DMS79 treated with DMSO at 0.1 percent for 48 hours (cell line): ENCODE measurements at regions not wholly inside any gene's neighbourhood (a gene's known extent, or its start where the extent isn't known, plus 50 kb on each side); places are given as distances from the start of the nearest gene placed in this dataset.
"Not testable (repeated sequence)": the region's sequence is repeated elsewhere in the genome, so short reads cannot be mapped to it uniquely, and the experiment has no call there.

Source experiments
- DNase-seq: peaks from one replicate; lab custom pipeline; 2025; lab: John Stamatoyannopoulos, UW

GRCh38 chr3:150247441-150247840 is 160.7 kb upstream of the TSC22D2 start:
- DNase-seq, result no peak

GRCh38 chr3:150243466-150243865 is 164.6 kb upstream of the TSC22D2 start:
- no peak for DNase-seq

- DNase-seq, result no peak
These were observed 165.7 kb upstream of the TSC22D2 start for GRCh38 chr3:150242220-150242936.

GRCh38 chr3:150240891-150241290 is 167.2 kb upstream of the TSC22D2 start:
- DNase-seq, result no peak

- no peak for DNase-seq
These were observed 168.3 kb upstream of the TSC22D2 start for GRCh38 chr3:150239766-150240165.

- peak; percentile 36 for DNase-seq
These were observed 169.0 kb upstream of the TSC22D2 start for GRCh38 chr3:150238995-150239619.

GRCh38 chr3:150238048-150238802 is 169.9 kb upstream of the TSC22D2 start:
- peak; percentile 13 for DNase-seq

GRCh38 chr3:150237490-150237889 is 170.6 kb upstream of the TSC22D2 start:
- no peak for DNase-seq

GRCh38 chr3:150236316-150237082 is 171.6 kb upstream of the TSC22D2 start:
- no peak for DNase-seq

- DNase-seq, result no peak
These were observed 172.3 kb upstream of the TSC22D2 start for GRCh38 chr3:150235799-150236198.

GRCh38 chr3:150232992-150233451 is 175.1 kb upstream of the TSC22D2 start:
- DNase-seq, result peak; percentile 86

- DNase-seq, result no peak
These were observed 178.1 kb upstream of the TSC22D2 start for GRCh38 chr3:150230037-150230436.

- DNase-seq, result not testable (repeated sequence)
These were observed 179.5 kb upstream of the TSC22D2 start for GRCh38 chr3:150228626-150229025.

GRCh38 chr3:150227839-150228238 is 180.3 kb upstream of the TSC22D2 start:
- no peak for DNase-seq

GRCh38 chr3:150225986-150226385 is 182.1 kb upstream of the TSC22D2 start:
- DNase-seq, result no peak

GRCh38 chr3:150223558-150223957 is 184.5 kb upstream of the TSC22D2 start:
- DNase-seq, result no peak

GRCh38 chr3:150222691-150223489 is 185.2 kb upstream of the TSC22D2 start:
- DNase-seq, result no peak

GRCh38 chr3:150221904-150222523 is 186.1 kb upstream of the TSC22D2 start:
- no peak for DNase-seq

GRCh38 chr3:150220799-150221198 is 187.3 kb upstream of the TSC22D2 start:
- no peak for DNase-seq

- DNase-seq, result no peak
These were observed 188.1 kb upstream of the TSC22D2 start for GRCh38 chr3:150220041-150220440.

GRCh38 chr3:150218841-150219240 is 189.3 kb upstream of the TSC22D2 start:
- DNase-seq, result no peak
